ENCODE measurements at regions not wholly inside any gene's neighbourhood (a gene's known extent, or its start where the extent isn't known, plus 50 kb on each side); places are given as distances from the start of the nearest gene placed in this dataset.

- intact Hi-C loops (cut with micrococcal nuclease): no loop called here
- H3K36me3 Mint-ChIP-seq (ENCODE audit: low read depth): no peaks in the 10 kb centered on the region
- no peak overlapping the region for H3K27ac Mint-ChIP-seq
- ChIA-PET POLR2A (interaction anchor here (0.7 kb wide), 1 partner anchor 340 kb away, joined by 7 read pairs; no protein-coding TSS in a partner anchor), CTCF (interaction anchor here (1.0 kb wide), 1 partner anchor 10 kb away, joined by 3 read pairs; no protein-coding TSS in a partner anchor)
- no peaks in the 10 kb centered on the region for H3K9me3 Mint-ChIP-seq
- H3K27me3 Mint-ChIP-seq: peaks cover 8% of the 10 kb centered on the region
- DNase-seq (no peak), ATAC-seq (ENCODE audit: low read depth) (no peak)
- no peaks in the 10 kb centered on the region for H3K4me1 Mint-ChIP-seq
- no peak for TF ChIP-seq CTCF (IDR thresholded peaks at IDR 0.05)
- no peak overlapping the region for H3K4me3 Mint-ChIP-seq
Measured at GRCh38 chr6:142679907-142680700, 264.9 kb downstream of the HIVEP2 start.

- CTCF ChIA-PET: no interaction called here
- no peak overlapping the region for H3K27ac Mint-ChIP-seq
- H3K4me3 Mint-ChIP-seq: no peak overlapping the region
- ATAC-seq (ENCODE audit: low read depth) (no peak), DNase-seq (no peak)
- no peaks in the 10 kb centered on the region for H3K9me3 Mint-ChIP-seq
- H3K4me1 Mint-ChIP-seq: no peaks in the 10 kb centered on the region
- intact Hi-C loops (cut with micrococcal nuclease): no loop called here
- POLR2A ChIA-PET: no interaction called here
- peaks cover 7% of the 10 kb centered on the region for H3K27me3 Mint-ChIP-seq
- H3K36me3 Mint-ChIP-seq (ENCODE audit: low read depth): no peaks in the 10 kb centered on the region
- TF ChIP-seq CTCF (IDR thresholded peaks at IDR 0.05): no peak
Measured at GRCh38 chr6:142681099-142681498, 263.9 kb downstream of the HIVEP2 start.

GRCh38 chr6:142682985-142683384, 262.0 kb downstream of the HIVEP2 start:
- H3K9me3 Mint-ChIP-seq: no peaks in the 10 kb centered on the region
- H3K4me3 Mint-ChIP-seq: no peak overlapping the region

GRCh38 chr6:142683714-142684141, 261.2 kb downstream of the HIVEP2 start:
- Mint-ChIP-seq H3K27ac (no peak overlapping the region), H3K4me3 (no peak overlapping the region), H3K9me3 (no peaks in the 10 kb centered on the region), H3K36me3 (ENCODE audit: low read depth) (no peaks in the 10 kb centered on the region), H3K27me3 (peaks cover 3% of the 10 kb centered on the region), H3K4me1 (no peaks in the 10 kb centered on the region)
- POLR2A ChIA-PET: no interaction called here
- intact Hi-C loops (cut with micrococcal nuclease): no loop called here
- no peak for TF ChIP-seq CTCF (IDR thresholded peaks at IDR 0.05)
- CTCF ChIA-PET: interaction anchor here (1.2 kb wide), 1 partner anchor 8 kb away, joined by 4 read pairs; no protein-coding TSS in a partner anchor
- ATAC-seq (ENCODE audit: low read depth) (no peak), DNase-seq (no peak)

More at GRCh38 chr6:142682985-142683384, 262.0 kb downstream of the HIVEP2 start:
- DNase-seq: no peak
- peaks cover 3% of the 10 kb centered on the region for H3K27me3 Mint-ChIP-seq
- no peak for ATAC-seq (ENCODE audit: low read depth)
- no peaks in the 10 kb centered on the region for H3K36me3 Mint-ChIP-seq (ENCODE audit: low read depth)
- TF ChIP-seq CTCF (IDR thresholded peaks at IDR 0.05): no peak
- CTCF ChIA-PET: no interaction called here
- intact Hi-C loops (cut with micrococcal nuclease): no loop called here
- POLR2A ChIA-PET: no interaction called here
- H3K27ac Mint-ChIP-seq: no peak overlapping the region
- no peaks in the 10 kb centered on the region for H3K4me1 Mint-ChIP-seq

- ChIA-PET CTCF (interaction anchor here (1.2 kb wide), 1 partner anchor 8 kb away, joined by 4 read pairs; no protein-coding TSS in a partner anchor), POLR2A (no interaction called here)
- Mint-ChIP-seq H3K9me3 (no peaks in the 10 kb centered on the region), H3K4me1 (no peaks in the 10 kb centered on the region), H3K4me3 (no peak overlapping the region), H3K27me3 (peaks cover 3% of the 10 kb centered on the region), H3K36me3 (ENCODE audit: low read depth) (no peaks in the 10 kb centered on the region), H3K27ac (no peak overlapping the region)
- ATAC-seq (ENCODE audit: low read depth): no peak
- intact Hi-C loops (cut with micrococcal nuclease): no loop called here
- no peak for DNase-seq
- no peak for TF ChIP-seq CTCF (IDR thresholded peaks at IDR 0.05)
Measured at GRCh38 chr6:142684371-142684770, 260.6 kb downstream of the HIVEP2 start.
